ENCODE measurements at regions not wholly inside any gene's neighbourhood (a gene's known extent, or its start where the extent isn't known, plus 50 kb on each side); places are given as distances from the start of the nearest gene placed in this dataset.

- TF ChIP-seq POLR2AphosphoS5 (IDR thresholded peaks at IDR 0.05; ENCODE audit: low read depth, low read length) (no peak), TAF1 (IDR thresholded peaks at IDR 0.05; ENCODE audit: borderline replicate concordance, insufficient read depth, low read length) (no peak), SIN3A (IDR thresholded peaks at IDR 0.05; ENCODE audit: borderline replicate concordance, insufficient read depth, low read length) (no peak), FOXP2 (optimal IDR thresholded peaks at IDR 0.05; ENCODE audit: borderline replicate concordance, extremely low read depth, extremely low read length, insufficient read depth) (no peak)
- TF ChIP-seq, protein P1, sequence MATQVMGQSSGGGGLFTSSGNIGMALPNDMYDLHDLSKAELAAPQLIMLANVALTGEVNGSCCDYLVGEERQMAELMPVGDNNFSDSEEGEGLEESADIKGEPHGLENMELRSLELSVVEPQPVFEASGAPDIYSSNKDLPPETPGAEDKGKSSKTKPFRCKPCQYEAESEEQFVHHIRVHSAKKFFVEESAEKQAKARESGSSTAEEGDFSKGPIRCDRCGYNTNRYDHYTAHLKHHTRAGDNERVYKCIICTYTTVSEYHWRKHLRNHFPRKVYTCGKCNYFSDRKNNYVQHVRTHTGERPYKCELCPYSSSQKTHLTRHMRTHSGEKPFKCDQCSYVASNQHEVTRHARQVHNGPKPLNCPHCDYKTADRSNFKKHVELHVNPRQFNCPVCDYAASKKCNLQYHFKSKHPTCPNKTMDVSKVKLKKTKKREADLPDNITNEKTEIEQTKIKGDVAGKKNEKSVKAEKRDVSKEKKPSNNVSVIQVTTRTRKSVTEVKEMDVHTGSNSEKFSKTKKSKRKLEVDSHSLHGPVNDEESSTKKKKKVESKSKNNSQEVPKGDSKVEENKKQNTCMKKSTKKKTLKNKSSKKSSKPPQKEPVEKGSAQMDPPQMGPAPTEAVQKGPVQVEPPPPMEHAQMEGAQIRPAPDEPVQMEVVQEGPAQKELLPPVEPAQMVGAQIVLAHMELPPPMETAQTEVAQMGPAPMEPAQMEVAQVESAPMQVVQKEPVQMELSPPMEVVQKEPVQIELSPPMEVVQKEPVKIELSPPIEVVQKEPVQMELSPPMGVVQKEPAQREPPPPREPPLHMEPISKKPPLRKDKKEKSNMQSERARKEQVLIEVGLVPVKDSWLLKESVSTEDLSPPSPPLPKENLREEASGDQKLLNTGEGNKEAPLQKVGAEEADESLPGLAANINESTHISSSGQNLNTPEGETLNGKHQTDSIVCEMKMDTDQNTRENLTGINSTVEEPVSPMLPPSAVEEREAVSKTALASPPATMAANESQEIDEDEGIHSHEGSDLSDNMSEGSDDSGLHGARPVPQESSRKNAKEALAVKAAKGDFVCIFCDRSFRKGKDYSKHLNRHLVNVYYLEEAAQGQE (IDR thresholded peaks at IDR 0.05; ENCODE audit: insufficient read depth in 1 of 2, low read depth in 2 of 2, low read length in 2 of 2): no peak
Observed at GRCh38 chr18:43719267-43719795, 442.0 kb upstream of the SYT4 start.

Data from PFSK-1 (cell line).